ENCODE measurements at regions not wholly inside any gene's neighbourhood (a gene's known extent, or its start where the extent isn't known, plus 50 kb on each side); places are given as distances from the start of the nearest gene placed in this dataset.

DNA sequence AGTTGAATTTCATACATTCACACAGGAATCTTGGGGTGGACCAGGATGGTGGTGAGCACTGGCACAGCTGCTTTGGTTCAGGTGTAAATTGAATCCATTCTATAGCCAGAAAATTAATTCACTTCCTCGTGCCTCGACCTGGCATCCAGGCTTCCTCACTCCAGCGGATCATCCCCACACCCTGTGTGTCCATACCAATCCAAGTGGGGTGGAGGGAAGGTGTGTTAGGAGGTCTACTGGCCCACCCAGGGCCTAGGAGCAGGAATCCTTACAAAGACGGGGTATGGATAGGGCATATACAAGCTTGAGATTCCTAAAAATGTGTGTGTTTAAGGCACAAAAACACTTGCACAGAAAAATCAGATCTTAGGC is 81.8 kb upstream of the SLC24A3 start:
- Histone ChIP-seq H3K27ac (ENCODE audit: low read depth, low read length) (no peak overlapping the region), H3K4me1 (ENCODE audit: control insufficient read depth in 1 of 2, insufficient read depth in 2 of 2, low read length in 2 of 2) (no peaks in the 10 kb centered on the region), H3K9ac (ENCODE audit: low read length) (no peak overlapping the region), H3K4me3 (replicated peaks in 1 of 2; ENCODE audit: low read depth in 1 of 2, low read length in 2 of 2) (no peak overlapping the region), H3K9me2 (ENCODE audit: insufficient read depth) (no peaks in the 10 kb centered on the region), H3K9me3 (ENCODE audit: control insufficient read depth in 1 of 2, insufficient read depth in 1 of 2, low read depth in 1 of 2, low read length in 2 of 2) (peaks cover 1 to 4% of the 10 kb centered on the region in 2 experiments; a peak in 3 of 4 replicates), H4K20me1 (ENCODE audit: insufficient read depth) (no peaks in the 10 kb centered on the region), H3K79me2 (ENCODE audit: insufficient read depth, low read length) (no peaks in the 10 kb centered on the region), H2AFZ (ENCODE audit: low read depth, low read length, poor library complexity, severe bottlenecking) (no peak overlapping the region), H3K36me3 (ENCODE audit: control insufficient read depth in 1 of 2, insufficient read depth in 2 of 2, low read length in 2 of 2) (no peaks in the 10 kb centered on the region), H3K4me2 (ENCODE audit: low read length) (no peak overlapping the region), H3K27me3 (ENCODE audit: insufficient read depth, low read length) (no peaks in the 10 kb centered on the region)
- ChIA-PET RAD21 (ENCODE audit: low non-redundant PET in 1 of 2, low total read pairs in 2 of 2, uncharacterized antibody in 2 of 2, unreplicated experiment in 2 of 2) (no interaction called here), CTCF (no interaction called here), POLR2A (no interaction called here)
- TF ChIP-seq, protein P1, sequence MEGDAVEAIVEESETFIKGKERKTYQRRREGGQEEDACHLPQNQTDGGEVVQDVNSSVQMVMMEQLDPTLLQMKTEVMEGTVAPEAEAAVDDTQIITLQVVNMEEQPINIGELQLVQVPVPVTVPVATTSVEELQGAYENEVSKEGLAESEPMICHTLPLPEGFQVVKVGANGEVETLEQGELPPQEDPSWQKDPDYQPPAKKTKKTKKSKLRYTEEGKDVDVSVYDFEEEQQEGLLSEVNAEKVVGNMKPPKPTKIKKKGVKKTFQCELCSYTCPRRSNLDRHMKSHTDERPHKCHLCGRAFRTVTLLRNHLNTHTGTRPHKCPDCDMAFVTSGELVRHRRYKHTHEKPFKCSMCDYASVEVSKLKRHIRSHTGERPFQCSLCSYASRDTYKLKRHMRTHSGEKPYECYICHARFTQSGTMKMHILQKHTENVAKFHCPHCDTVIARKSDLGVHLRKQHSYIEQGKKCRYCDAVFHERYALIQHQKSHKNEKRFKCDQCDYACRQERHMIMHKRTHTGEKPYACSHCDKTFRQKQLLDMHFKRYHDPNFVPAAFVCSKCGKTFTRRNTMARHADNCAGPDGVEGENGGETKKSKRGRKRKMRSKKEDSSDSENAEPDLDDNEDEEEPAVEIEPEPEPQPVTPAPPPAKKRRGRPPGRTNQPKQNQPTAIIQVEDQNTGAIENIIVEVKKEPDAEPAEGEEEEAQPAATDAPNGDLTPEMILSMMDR (IDR thresholded peaks at IDR 0.05 in 2 of 3, conservative IDR thresholded peaks at IDR 0.05 in 1 of 3; ENCODE audit: borderline replicate concordance in 1 of 3, insufficient read depth in 1 of 3, low read depth in 2 of 3, low read length in 2 of 3), result no peak
- TF ChIP-seq FOSL1 (IDR thresholded peaks at IDR 0.05; ENCODE audit: low read depth) (no peak), CBX3 (IDR thresholded peaks at IDR 0.05; ENCODE audit: low read depth) (no peak), POLR2A (IDR thresholded peaks at IDR 0.05; ENCODE audit: borderline replicate concordance, extremely low read depth, insufficient read depth, insufficient read length) (no peak), JUND (IDR thresholded peaks at IDR 0.05) (no peak), EGR1 (IDR thresholded peaks at IDR 0.05; ENCODE audit: low read depth) (no peak), POLR2AphosphoS5 (IDR thresholded peaks at IDR 0.05; ENCODE audit: low read depth, low read length) (no peak), EZH2phosphoT487 (IDR thresholded peaks at IDR 0.05; ENCODE audit: borderline replicate concordance) (no peak), CEBPB (IDR thresholded peaks at IDR 0.05; ENCODE audit: low read depth) (no peak), ELF1 (IDR thresholded peaks at IDR 0.05; ENCODE audit: borderline replicate concordance, low read depth) (no peak), ZNF274 (IDR thresholded peaks at IDR 0.05; ENCODE audit: low read depth, low read length) (no peak), ZFX (IDR thresholded peaks at IDR 0.05) (no peak), EZH2 (IDR thresholded peaks at IDR 0.05) (no peak), SP1 (IDR thresholded peaks at IDR 0.05; ENCODE audit: low read depth) (no peak), RAD21 (IDR thresholded peaks at IDR 0.05; ENCODE audit: low read depth) (no peak), TCF7L2 (IDR thresholded peaks at IDR 0.05; ENCODE audit: borderline replicate concordance, extremely low read depth, insufficient read depth, insufficient read length) (no peak)
- TF ChIP-seq, protein P2, sequence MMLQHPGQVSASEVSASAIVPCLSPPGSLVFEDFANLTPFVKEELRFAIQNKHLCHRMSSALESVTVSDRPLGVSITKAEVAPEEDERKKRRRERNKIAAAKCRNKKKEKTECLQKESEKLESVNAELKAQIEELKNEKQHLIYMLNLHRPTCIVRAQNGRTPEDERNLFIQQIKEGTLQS (IDR thresholded peaks at IDR 0.05), result no peak
- TF ChIP-seq, protein P3, sequence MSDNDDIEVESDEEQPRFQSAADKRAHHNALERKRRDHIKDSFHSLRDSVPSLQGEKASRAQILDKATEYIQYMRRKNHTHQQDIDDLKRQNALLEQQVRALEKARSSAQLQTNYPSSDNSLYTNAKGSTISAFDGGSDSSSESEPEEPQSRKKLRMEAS (IDR thresholded peaks at IDR 0.05), result no peak
- BruUV-seq (replicated peaks), result no TSS peak
- ATAC-seq (no peak), DNase-seq (ENCODE audit: low read depth, low spot score) (no peak)
- intact Hi-C loops (cut with micrococcal nuclease), result no loop called here
